22Rv1 (cell line): ENCODE measurements at regions not wholly inside any gene's neighbourhood (a gene's known extent, or its start where the extent isn't known, plus 50 kb on each side); places are given as distances from the start of the nearest gene placed in this dataset.

Experiments
- H3K27ac ChIP-seq: fragments of 450-650 bp; 2 replicates; pipeline ENCODE4 v1.5.1; 2017
- CTCF ChIP-seq: fragments of 450-650 bp; IDR thresholded peaks from 2 replicates; pipeline ENCODE4 v1.5.1; 2017; ENCODE audit warnings: mild to moderate bottlenecking
- ZFX ChIP-seq: fragments of 450-650 bp; IDR thresholded peaks from 2 replicates; pipeline ENCODE4 v1.6.1; 2017; ENCODE audit warnings: antibody characterized with exemption, borderline replicate concordance

- no peak overlapping the region for H3K27ac ChIP-seq
- no peak for TF ChIP-seq CTCF
- TF ChIP-seq ZFX, result no peak
Measured at GRCh38 chr12:107565551-107565950, 120.0 kb upstream of the PWP1 start.

- TF ChIP-seq ZFX (no peak), CTCF (no peak)
Measured at GRCh38 chr12:107567876-107568619, 117.6 kb upstream of the PWP1 start.

GRCh38 chr12:107568718-107569117 is 116.9 kb upstream of the PWP1 start:
- no peak overlapping the region for H3K27ac ChIP-seq
- TF ChIP-seq CTCF, result no peak
- TF ChIP-seq ZFX, result no peak

More at GRCh38 chr12:107567876-107568619, 117.6 kb upstream of the PWP1 start:
- no peak overlapping the region for H3K27ac ChIP-seq

DNA sequence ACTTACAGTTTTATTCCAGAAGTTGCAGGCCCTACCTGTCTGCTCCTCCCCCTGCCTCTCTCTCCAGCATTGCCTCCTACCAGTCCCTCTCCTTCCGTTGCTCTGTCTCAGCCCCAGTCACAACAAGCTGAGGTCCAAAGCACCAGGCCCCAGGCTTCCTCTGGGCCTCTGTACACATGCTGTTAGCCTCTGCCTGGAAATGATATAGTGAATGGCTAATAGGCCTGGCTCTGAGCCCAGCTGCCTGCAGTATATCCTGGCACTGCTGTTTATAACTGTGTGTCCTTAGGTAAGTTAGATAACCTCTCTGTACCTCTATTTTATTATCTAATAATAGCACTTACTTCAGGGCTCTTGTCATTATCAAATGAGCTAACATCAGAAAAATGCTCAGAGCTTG is 114.9 kb upstream of the PWP1 start:
- H3K27ac ChIP-seq, result no peak overlapping the region
- TF ChIP-seq ZFX, result no peak
- no peak for TF ChIP-seq CTCF

DNA sequence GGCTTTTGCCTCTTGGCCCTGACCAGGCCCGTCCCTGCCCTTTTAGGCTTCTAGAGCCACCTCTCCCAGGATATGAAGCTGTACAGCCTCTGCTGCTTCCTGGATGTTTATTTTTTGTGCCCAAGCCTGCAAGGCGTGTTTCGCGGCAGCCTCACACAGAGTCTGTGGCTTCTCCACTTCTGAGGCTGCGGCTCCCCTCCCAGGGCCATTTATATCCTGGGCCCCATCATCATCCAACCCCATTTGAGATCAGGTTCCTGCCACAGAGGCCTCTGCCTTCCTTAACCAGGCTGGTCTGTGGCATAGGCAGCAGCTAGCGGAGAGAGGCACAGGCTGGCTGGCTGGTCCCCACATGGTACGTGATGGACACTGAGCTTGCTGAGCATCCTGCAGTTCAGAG is 114.1 kb upstream of the PWP1 start:
- no peak for TF ChIP-seq CTCF
- no peak for TF ChIP-seq ZFX
- H3K27ac ChIP-seq, result no peak overlapping the region

GRCh38 chr12:107574691-107575090 is 110.9 kb upstream of the PWP1 start:
- TF ChIP-seq ZFX (no peak), CTCF (no peak)
- no peak overlapping the region for H3K27ac ChIP-seq

GRCh38 chr12:107580750-107581618 is 104.6 kb upstream of the PWP1 start:
- TF ChIP-seq CTCF (no peak), ZFX (no peak)

More at GRCh38 chr12:107580750-107581618, 104.6 kb upstream of the PWP1 start:
- no peak overlapping the region for H3K27ac ChIP-seq
